Chondrocyte (in vitro differentiated cells): ENCODE measurements at regions not wholly inside any gene's neighbourhood (a gene's known extent, or its start where the extent isn't known, plus 50 kb on each side); places are given as distances from the start of the nearest gene placed in this dataset.

Source experiments
- DNase-seq: peaks from one replicate; pipeline ENCODE4 v3.0.0; 2021; ENCODE audit warnings: mixed read lengths, low spot score
- H3K27ac Mint-ChIP-seq: one replicate; pipeline ENCODE4 v1.8.0; 2021; ENCODE audit warnings: mild to moderate bottlenecking, moderate library complexity, mixed read lengths; ENCODE audit not compliant: unreplicated experiment
- H3K27me3 Mint-ChIP-seq: 2 replicates; pipeline ENCODE4 v1.8.0; 2021; ENCODE audit warnings: low read depth, mixed read lengths
- H3K36me3 Mint-ChIP-seq: 2 replicates; pipeline ENCODE4 v1.8.0; 2021; ENCODE audit warnings: low read depth, mixed read lengths
- H3K4me1 Mint-ChIP-seq: 2 replicates; pipeline ENCODE4 v1.8.0; 2021; ENCODE audit warnings: low read depth, mild to moderate bottlenecking, mixed read lengths
- H3K4me3 Mint-ChIP-seq: one replicate; pipeline ENCODE4 v1.8.0; 2021; ENCODE audit warnings: mild to moderate bottlenecking, moderate library complexity, mixed read lengths; ENCODE audit not compliant: unreplicated experiment
- H3K9me3 Mint-ChIP-seq: 2 replicates; pipeline ENCODE4 v1.8.0; 2021; ENCODE audit warnings: low read depth, mixed read lengths
- CTCF ChIP-seq: fragments of 200-600 bp; sonication (generic); IDR thresholded peaks from 2 replicates; pipeline ENCODE4 v1.5.0; 2021; ENCODE audit warnings: antibody characterized with exemption, mild to moderate bottlenecking, moderate library complexity

- no peak overlapping the region for H3K27ac Mint-ChIP-seq
- no peak overlapping the region for H3K4me3 Mint-ChIP-seq
- TF ChIP-seq CTCF: no peak
- H3K27me3 Mint-ChIP-seq: peaks cover 3% of the 10 kb centered on the region
- H3K9me3 Mint-ChIP-seq: peaks cover 13% of the 10 kb centered on the region
- peaks cover 8% of the 10 kb centered on the region for H3K36me3 Mint-ChIP-seq
- DNase-seq: no peak
- no peaks in the 10 kb centered on the region for H3K4me1 Mint-ChIP-seq
These were observed 81.6 kb upstream of the SNX9 start for GRCh38 chr6:157741321-157741947.

- Mint-ChIP-seq H3K27me3 (peaks cover 3% of the 10 kb centered on the region), H3K4me3 (no peak overlapping the region), H3K4me1 (no peaks in the 10 kb centered on the region), H3K36me3 (peaks cover 6% of the 10 kb centered on the region), H3K27ac (no peak overlapping the region), H3K9me3 (peaks cover 13% of the 10 kb centered on the region)
- no peak for DNase-seq
- TF ChIP-seq CTCF: no peak
These were observed 81.0 kb upstream of the SNX9 start for GRCh38 chr6:157741948-157742556.

GRCh38 chr6:157744102-157744601 is 78.9 kb upstream of the SNX9 start:
- no peaks in the 10 kb centered on the region for H3K36me3 Mint-ChIP-seq
- H3K27ac Mint-ChIP-seq: no peak overlapping the region

GRCh38 chr6:157746897-157747296 is 76.1 kb upstream of the SNX9 start:
- H3K27me3 Mint-ChIP-seq: no peaks in the 10 kb centered on the region
- no peaks in the 10 kb centered on the region for H3K9me3 Mint-ChIP-seq
- no peak for DNase-seq
- H3K36me3 Mint-ChIP-seq: no peaks in the 10 kb centered on the region
- no peak overlapping the region for H3K27ac Mint-ChIP-seq
- H3K4me3 Mint-ChIP-seq: no peak overlapping the region
- H3K4me1 Mint-ChIP-seq: no peaks in the 10 kb centered on the region
- TF ChIP-seq CTCF: no peak

More at GRCh38 chr6:157744102-157744601, 78.9 kb upstream of the SNX9 start:
- TF ChIP-seq CTCF: no peak
- Mint-ChIP-seq H3K9me3 (no peaks in the 10 kb centered on the region), H3K4me3 (no peak overlapping the region), H3K4me1 (no peaks in the 10 kb centered on the region), H3K27me3 (no peaks in the 10 kb centered on the region)
- no peak for DNase-seq

GRCh38 chr6:157747370-157747769 is 75.7 kb upstream of the SNX9 start:
- Mint-ChIP-seq H3K4me3 (no peak overlapping the region), H3K9me3 (no peaks in the 10 kb centered on the region), H3K36me3 (no peaks in the 10 kb centered on the region), H3K27me3 (no peaks in the 10 kb centered on the region), H3K27ac (no peak overlapping the region), H3K4me1 (no peaks in the 10 kb centered on the region)
- TF ChIP-seq CTCF: no peak
- DNase-seq: no peak
